Occipital lobe (tissue), 1 donor: ENCODE measurements at regions not wholly inside any gene's neighbourhood (a gene's known extent, or its start where the extent isn't known, plus 50 kb on each side); places are given as distances from the start of the nearest gene placed in this dataset.

Experiments used
- DNase-seq: peaks from one replicate; lab custom pipeline; 2025; lab: John Stamatoyannopoulos, UW

DNA sequence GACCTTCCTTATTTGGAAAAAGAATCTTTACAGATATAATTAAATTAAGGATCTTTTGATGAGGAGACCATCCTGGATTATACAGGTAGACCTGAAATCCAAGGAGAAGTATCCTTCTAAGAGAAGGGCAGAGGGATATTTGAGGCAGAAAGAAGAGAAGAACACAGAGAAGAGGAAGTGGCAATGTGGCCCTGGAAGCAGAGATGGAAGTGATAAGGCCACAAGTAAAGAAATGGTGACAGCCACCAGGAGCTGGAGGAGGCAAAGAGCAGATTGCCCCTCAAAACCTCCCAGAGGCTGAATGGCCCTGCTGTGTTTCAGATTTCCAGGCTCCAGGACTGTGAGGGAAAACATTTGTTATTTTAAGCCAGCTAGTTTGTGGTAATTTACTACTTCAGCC is 93.0 kb upstream of the ANKRD55 start:
- no peak for DNase-seq

DNA sequence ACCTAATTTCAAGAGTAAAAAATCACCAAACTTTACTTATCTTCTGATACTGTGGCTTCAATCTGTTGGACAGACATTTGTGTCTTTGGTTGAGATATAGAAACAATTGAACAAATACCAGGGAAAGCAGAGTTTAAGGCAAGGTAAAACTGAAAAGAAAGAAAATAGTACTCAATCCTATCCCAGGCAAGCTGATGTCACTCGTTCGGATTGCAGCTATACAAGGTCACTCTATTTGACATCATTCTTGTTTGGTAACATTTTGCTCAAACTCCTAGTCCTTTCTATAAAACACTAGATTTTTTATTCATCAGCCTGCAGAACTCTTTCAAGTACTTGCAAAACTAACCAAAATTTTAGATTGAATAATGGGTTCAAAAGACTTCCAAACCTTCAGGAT is 91.9 kb upstream of the ANKRD55 start:
- no peak for DNase-seq

DNA sequence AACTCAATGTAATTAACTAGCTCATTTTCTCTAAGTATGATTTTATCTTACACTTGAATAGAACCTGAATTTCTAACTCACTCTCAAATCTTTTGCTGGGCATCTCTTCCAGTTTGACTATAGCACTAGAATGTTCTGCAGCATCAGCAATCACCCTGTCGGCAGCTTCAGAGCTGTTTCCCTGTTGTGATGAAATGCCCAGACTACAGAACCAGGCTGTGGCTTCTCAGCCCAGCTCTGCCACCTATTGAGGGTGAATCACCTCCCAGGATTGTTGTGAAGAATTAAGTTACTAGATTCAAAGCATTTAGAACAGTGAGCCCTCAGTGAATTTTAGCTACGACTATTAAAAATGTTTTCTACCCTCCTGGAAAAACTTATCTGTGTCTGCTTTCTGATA is 90.4 kb upstream of the ANKRD55 start:
- DNase-seq: no peak

DNA sequence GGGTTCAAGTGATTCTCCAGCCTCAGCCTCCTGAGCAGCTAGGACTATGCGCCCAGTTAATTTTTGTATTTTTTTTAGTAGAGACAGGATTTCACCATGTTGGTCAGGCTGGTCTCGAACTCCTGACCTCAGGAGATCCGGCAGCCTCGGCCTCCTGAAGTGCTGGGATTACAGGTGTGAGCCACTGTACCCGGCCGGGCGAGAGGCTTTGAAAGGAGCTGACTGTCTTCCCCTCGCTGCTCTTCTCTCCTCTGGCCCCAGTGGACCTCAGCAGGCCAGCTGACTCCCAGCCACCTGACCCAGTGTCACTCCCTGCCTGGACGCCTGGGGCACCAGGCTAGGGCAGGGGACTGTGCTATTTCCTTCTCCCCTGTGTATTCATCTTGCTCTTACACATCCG is 89.5 kb upstream of the ANKRD55 start:
- DNase-seq: no peak

DNA sequence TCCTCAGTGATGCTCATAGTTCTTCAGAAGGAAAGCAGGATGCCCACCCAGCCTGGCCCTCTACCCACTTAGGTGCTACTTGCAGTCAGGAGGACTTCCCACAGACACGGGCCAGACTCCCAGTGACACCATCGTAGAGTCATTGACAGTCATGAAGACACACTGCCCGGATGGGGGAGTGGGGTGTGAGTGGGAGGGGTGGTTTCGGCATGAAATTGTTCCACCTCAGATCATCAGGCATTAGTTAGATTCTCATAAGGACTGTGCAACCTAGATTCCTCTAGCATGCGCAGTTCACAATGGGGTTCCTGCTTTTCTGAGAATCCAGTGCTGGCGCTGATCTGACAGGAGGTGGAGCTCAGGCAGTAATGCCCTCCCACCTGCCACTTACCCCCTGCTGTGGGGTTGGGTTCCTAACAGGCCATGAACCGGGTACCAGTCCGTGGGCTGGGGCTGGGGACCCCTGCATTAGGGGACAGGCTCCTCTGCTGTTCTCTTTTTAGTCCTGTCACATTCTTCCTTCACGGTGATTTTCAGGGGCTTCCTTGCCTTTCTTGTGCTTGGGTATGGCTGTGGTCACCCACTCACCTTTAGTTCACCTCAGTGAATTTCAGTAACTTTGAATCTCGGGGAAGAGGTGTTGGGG is 88.2 kb upstream of the ANKRD55 start:
- DNase-seq: no peak

DNA sequence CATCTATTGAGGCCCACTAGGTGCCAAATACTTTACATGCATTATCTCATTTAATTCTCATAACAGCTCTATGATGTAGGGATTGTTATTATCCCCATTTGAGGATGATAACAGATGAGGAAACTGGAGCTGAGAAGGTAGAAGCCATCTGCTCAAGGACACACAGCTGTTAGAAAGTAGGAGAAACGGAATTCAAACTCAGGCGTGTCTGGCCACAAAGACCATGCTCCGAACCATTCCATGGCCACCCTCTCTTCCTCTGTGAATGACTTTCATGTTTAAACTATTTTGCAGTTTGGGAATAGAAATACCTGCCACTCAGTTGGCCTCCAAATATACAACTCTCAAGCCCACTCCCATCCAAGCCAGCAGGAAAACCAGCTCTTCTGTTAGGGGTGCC is 87.6 kb upstream of the ANKRD55 start:
- DNase-seq: no peak

DNA sequence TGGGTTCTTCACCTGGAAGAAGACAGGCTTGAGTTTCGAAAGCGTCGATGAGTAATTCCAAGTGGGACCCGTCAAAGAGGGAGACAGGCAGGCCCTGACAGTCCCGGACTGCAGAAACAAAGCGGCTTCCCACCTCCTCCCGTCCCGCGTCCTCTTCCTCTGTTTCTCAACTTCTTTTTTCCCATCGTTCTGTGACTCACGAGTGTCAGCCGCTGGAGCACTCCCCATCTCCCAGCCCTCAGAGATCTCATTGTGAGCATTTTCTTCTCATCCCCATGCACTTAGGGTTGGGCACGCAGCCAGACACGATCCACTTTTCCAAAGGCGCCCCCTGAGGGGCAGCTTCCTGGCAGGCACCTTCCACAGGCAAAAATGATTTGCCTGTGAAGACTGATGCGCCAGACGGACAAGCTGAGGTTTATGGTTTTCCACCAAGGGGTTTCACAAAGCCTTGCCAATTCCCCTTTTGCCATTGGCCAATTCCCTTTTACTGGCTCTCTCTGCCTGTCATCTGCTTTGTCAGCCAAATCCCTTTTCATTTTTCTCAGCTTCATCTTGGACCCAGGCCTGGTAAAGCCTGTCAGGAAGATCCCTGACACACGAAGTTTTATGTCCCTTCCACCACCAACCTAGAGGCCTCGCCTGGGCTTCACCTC is 86.5 kb upstream of the ANKRD55 start:
- no peak for DNase-seq

DNA sequence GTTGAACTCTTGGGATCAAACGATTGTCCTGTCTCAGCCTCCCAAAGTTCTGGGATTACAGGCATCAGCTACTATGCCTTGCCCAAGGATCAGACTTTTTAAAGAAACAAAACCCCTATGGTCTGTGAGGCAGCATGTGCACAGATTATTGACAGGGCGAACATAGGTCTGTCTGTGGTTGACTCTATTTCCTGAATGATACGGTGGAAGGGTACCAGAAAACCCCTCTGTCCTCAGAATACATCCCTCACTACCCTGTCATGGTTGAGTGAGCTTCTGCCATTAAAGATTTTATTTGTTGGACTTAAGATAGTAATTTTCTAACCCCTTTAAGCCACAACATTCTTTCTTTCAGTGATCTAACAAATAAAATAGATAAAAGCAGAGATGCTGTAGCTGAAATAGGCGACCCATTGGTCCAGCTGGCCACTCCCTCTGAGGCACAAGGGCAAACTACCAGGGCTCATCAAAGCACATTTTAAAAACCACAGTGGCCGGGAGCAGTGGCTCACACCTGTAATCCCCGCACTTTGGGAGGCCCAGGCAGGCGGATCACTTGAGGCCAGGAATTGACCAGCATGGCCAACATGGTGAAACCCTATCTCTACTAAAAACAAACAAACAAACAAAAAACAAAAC is 84.9 kb upstream of the ANKRD55 start:
- DNase-seq: no peak

DNA sequence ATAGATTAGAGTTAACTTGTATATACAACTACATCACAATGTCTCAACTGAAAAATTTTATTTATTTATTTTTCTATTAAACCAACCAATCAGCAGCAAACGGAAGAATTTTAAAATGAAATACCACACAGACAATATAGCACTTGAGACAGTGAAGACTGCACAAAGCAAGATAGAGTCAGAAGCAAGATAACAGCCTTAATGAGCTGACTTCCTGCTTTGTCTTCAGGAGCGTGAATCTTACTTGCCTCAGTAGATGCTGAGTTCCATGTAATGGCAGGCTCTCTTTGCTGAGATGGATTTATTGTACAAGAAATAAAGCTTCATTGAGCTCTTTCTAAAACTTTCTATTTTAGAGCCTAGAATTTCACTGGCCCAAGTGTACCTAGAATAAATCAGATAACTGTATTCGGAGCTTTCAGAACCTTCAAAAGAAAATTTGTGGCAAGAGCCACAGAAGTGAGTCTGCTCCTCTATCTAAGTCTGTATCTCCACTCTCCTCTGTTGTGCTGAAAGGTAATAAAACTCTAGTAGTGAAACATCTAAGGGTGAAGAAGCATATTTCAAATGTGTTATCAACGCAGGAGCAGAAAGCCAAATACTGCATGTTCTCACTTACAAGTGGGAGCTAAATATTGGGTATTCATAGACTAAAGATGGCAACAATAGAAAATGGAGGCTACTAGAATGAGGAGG is 83.3 kb upstream of the ANKRD55 start:
- DNase-seq: no peak

DNA sequence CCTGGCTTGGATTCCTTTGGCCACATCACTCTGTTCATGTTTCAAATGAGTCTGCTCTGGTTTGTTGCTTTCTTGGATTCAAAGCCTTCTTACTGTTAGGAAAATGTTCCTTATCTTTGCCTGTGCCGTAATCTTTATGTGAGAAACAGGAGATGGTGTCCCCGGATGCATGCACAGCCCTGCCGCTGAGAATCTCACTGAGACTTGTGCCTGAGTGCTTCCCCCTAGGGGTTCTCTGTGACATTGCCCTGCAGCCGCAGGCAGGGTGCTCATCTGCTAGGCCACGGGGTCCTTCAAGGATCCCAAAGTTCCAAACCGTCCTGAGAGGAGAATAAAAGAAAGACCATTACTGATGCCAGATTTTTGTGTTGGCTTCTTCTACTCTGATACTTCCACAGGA is 81.4 kb upstream of the ANKRD55 start:
- no peak for DNase-seq

DNA sequence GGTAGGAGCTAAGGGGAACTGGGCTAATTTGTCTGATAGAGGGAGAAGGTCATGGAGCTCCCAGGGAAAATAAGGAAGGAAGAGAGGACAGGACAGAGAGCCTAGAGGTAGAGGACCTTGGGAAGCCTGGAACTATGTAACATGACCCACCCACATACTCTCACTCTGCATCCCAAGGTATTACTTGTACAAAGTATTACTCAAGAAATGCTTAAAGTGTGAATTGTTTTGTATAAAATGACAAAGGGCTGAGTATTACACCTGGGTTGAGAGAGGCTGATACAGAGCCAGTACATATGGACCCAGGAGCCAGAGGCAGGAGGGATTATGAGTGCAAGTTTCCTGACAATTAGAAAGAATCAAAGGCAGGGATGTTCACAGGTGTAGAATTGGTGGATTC is 80.5 kb upstream of the ANKRD55 start:
- DNase-seq: no peak

DNA sequence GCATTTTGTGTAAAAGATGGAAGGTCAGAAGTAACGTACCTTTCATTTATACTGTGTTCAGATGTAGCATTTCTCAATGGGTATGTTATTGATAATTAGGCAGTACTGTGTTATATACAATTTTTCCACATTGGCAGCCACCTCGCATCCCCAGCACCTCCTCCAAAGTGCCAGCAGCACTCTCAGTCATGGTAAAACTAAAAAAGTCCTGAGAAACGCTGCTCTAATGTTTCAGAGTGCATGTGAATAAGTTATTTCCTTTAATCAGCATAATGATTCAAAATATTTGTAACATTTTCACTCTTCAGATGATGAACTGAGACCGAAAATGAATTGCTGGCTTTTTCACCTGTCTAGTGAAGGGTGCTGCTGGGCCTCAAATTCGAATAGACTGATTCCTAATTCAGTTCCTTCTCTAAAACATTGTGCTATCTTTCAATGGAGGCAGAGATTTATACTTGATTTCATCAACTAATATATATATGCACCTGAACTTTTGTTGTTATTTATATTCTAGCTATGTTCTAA is 79.9 kb upstream of the ANKRD55 start:
- no peak for DNase-seq

DNA sequence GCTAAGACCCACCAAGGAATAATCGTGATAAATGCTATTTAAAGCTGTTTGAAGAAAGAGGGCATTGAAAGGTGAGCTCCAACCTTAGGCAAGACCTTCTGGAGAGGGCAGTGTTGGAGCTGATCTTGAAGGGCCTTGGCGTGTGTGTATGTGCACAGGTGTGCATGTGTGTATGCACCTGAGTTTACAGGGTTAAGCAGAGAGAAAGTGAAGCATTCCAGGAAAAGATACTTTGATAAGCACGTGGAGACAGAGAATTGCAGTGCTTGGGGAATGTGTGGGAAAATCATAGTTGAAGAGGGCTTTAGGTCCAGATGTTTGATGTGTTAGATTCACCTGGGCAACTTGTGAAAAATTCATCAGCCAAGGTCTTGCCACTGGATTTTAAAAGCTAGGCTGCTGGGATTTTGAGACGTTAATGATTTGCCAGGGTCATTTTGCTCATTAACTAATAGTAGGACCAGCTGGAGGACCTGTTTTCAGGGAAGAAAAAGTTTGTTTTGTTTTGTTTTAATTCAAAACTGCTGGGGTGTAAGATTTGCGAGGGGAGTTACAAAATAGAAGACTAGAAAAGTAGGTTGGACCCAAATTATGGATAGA is 78.3 kb upstream of the ANKRD55 start:
- DNase-seq: no peak

DNA sequence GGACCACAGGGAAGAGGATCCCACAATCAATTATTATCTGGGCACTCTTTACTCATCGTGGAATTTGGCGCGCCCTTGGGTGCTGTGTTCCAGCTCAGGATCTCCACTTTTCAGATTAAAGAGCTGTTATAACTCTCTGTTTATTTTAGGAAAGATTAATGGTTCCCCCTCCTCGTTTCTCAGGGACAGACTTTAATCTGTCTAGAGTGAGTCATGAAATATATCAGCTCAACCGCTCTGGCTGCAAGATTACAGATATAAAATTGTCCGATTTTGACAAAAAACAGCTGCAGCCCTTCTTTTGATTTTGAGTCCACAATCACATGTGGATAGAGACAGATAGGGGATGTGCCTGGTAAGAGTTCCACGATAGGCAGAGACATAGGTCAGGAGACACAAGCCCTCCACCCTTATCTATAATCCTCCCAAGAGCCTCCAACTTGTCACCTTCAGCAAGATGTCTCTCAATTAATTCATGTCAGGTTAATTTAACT is 77.6 kb upstream of the ANKRD55 start:
- DNase-seq: no peak

DNA sequence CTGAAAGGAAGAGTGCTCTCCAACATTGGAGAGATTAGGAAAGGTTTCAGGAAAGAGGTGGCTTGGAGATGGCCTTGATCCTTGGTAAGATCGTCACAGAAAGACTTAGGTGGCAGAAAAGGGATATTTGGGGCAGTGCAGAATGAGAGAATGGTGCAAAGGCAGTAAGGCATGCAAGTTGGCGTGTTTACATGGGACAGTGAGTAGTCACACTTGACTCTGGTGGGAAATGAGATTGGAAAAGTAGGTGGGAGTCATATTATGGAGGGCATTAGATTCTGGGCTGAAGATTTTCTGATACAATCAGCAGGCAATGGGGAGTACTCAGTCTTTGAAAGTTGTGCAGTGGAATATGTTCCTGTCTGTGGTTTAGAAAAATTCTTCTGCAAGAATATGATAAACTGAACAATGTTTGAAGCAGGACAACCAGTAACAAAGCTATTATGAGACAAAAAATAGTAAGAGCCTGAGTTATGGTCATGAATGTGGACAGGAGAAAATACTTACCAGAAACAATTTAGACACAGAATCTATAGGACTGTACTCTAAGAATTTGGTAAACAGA is 76.2 kb upstream of the ANKRD55 start:
- DNase-seq: no peak

DNA sequence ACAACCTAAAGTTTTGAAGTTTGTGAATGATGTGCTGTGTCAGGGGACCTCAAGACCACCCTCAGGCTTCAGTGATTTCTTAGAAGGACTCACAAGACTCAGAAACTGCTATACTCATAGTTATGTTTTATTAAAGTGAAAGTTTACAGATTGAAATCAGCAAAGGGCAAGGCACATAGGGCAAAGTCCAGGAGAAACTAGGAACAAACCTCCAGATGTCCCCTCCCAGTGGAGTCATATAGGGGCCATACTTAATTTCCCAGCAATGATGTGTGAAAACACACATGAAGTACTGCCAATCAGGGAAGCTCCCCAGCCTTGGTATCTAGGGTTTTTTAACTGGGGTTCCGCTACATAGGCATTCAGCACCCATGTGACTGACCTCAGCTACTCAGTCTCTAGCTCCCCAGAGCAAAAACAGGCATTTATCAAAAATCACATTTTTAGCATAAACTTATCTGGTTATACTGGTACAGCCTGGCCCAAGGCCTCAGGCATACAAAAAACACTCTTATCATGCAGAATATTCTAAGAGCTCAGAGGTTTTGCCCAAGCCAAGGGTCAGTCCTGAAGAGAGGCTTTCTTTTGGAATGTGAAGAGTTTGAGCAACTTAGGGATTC is 74.7 kb upstream of the ANKRD55 start:
- DNase-seq: no peak

DNA sequence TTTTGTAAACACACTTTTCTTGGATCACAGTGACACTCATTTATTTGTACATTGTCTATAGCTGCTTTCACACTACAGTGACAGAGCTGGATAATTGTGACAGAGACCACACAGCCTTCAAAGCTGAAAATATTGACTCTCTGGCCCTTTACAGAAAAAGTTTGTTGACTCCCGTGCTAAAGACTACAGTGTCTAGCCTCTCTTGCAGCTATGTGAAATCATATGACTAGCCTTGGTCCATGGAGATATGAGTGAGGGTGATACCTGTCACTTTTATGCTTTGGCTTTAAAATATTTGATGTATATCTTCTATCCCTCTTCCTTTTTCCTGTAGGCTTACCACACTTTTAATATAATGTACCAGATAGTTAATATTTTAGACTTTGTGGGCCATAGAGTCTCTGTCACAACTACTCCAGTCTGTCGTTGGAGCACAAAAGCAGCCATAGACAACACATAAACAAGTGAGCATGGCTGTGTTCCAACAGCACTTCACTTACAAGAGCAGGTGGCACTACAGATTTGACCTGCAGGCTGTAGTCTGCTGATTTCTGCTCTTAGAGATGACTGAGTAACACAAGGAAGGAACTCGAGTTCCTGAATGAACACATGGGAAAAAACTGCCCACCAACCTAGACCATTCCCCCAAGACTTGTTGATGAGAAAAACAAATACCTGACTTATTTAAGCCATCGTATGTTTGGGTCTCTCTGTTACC is 73.5 kb upstream of the ANKRD55 start:
- DNase-seq: no peak

DNA sequence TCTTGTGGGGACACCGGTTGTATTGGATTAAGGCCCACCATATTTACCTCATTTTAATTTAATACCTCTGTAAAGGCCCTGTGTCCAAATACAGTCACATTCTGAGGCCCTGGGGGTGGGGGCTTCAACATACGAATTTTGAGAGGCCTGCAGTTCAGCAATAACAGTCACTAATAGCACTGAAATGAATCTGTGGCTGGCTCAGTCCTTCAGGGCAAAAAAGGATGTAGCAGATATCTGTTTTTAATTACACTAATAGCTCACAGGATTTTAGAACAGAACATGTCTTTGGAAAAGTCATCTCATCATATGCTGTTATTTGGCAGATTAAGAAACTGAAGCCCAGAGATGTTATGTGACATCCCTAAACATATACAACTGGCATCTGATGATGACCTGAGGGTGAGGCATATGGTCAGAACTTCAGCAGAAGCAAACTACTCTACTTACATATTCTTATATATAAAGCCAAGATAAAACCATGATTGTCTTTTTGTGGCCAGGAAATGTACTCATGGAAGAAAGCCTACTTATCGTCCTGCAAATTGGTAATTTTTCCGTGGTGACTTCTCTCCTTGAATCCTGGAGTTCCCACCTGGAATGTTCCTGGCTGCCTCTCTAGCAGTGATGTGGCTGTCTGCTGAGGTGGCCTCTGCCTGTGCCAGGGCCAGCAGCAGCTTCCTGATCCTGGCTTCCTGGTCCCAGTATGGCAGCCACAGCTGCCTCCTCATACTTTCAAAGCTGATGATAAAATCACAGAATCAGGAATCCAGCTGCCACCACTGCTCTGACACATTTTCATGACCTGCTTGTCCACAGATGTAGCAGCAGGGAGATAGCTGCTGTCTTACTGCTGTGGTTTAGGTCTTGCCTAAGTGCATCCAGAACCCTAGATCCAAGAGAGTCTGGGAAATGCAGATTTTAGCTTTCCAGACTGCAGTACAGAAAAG is 72.1 kb upstream of the ANKRD55 start:
- DNase-seq: no peak

DNA sequence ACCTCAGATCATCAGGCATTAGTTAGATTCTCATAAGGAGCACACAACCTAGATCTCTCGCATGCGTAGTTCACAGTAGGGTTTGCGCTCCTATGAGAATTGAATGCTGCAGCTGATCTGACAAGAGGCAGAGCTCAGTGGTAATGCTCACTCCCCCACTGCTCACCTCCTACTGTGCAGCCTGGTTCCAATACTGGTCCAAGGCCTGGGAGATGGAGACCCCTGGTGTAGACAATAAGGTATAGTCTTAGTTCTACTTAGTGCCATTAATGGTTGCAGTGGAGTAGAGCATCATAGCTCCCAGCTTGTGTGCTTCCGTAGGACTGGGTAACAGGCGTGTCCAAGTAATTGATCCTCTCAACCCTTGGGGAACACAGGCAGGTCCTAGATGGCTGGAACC is 70.4 kb upstream of the ANKRD55 start:
- no peak for DNase-seq
